Fibroblast of skin of right quadriceps (primary cell): ENCODE measurements at regions not wholly inside any gene's neighbourhood (a gene's known extent, or its start where the extent isn't known, plus 50 kb on each side); places are given as distances from the start of the nearest gene placed in this dataset.
"Not testable (repeated sequence)": the region's sequence is repeated elsewhere in the genome, so short reads cannot be mapped to it uniquely, and the experiment has no call there.

Experiments used
- DNase-seq: peaks from one replicate; pipeline ENCODE4 v3.0.0-alpha.2; 2013

GRCh38 chr5:92081958-92082712 is 699.0 kb upstream of the ARRDC3 start:
- DNase-seq: no peak

- no peak for DNase-seq
Observed at GRCh38 chr5:92070786-92071185, 687.7 kb upstream of the ARRDC3 start.

GRCh38 chr5:92064993-92065392 is 681.9 kb upstream of the ARRDC3 start:
- no peak for DNase-seq

- no peak for DNase-seq
Observed at GRCh38 chr5:92051741-92052140, 668.6 kb upstream of the ARRDC3 start.

GRCh38 chr5:92050970-92051369 is 667.9 kb upstream of the ARRDC3 start:
- no peak for DNase-seq

GRCh38 chr5:92041911-92042660 is 659.0 kb upstream of the ARRDC3 start:
- no peak for DNase-seq

- no peak for DNase-seq
Observed at GRCh38 chr5:92041206-92041605, 658.1 kb upstream of the ARRDC3 start.

- DNase-seq: not testable (repeated sequence)
Observed at GRCh38 chr5:92029792-92030191, 646.7 kb upstream of the ARRDC3 start.

- DNase-seq: no peak
Observed at GRCh38 chr5:92023555-92023954, 640.4 kb upstream of the ARRDC3 start.

GRCh38 chr5:92023141-92023471 is 640.0 kb upstream of the ARRDC3 start:
- no peak for DNase-seq

GRCh38 chr5:92022415-92023140 is 639.5 kb upstream of the ARRDC3 start:
- no peak for DNase-seq

GRCh38 chr5:92019376-92019990 is 636.4 kb upstream of the ARRDC3 start:
- peak; percentile 9 for DNase-seq

- DNase-seq: peak; percentile 87
Observed at GRCh38 chr5:92017776-92018175, 634.7 kb upstream of the ARRDC3 start.

GRCh38 chr5:92011845-92012244 is 628.7 kb upstream of the ARRDC3 start:
- not testable (repeated sequence) for DNase-seq

- peak; percentile 5 for DNase-seq
Observed at GRCh38 chr5:92003806-92004205, 620.7 kb upstream of the ARRDC3 start.

- peak; percentile 27 for DNase-seq
Observed at GRCh38 chr5:92002721-92003274, 619.7 kb upstream of the ARRDC3 start.

- no peak for DNase-seq
Observed at GRCh38 chr5:91998774-91999173, 615.7 kb upstream of the ARRDC3 start.

GRCh38 chr5:91983869-91984268 is 600.8 kb upstream of the ARRDC3 start:
- DNase-seq: no peak

GRCh38 chr5:91978221-91978882 is 595.2 kb upstream of the ARRDC3 start:
- no peak for DNase-seq

- DNase-seq: no peak
Observed at GRCh38 chr5:91977579-91977978, 594.5 kb upstream of the ARRDC3 start.

- DNase-seq: no peak
Observed at GRCh38 chr5:91976451-91976850, 593.3 kb upstream of the ARRDC3 start.

GRCh38 chr5:91963166-91963565 is 580.0 kb upstream of the ARRDC3 start:
- DNase-seq: no peak
